Muscle layer of duodenum (tissue), 2 donors: ENCODE measurements at regions not wholly inside any gene's neighbourhood (a gene's known extent, or its start where the extent isn't known, plus 50 kb on each side); places are given as distances from the start of the nearest gene placed in this dataset.
"Not testable (repeated sequence)": the region's sequence is repeated elsewhere in the genome, so short reads cannot be mapped to it uniquely, and the experiment has no call there.

Experiments
- H3K27ac ChIP-seq: one replicate; pipeline ENCODE4 v1.7.0; 2013; ENCODE audit warnings: mild to moderate bottlenecking, low read length
- H3K27me3 ChIP-seq: one replicate; pipeline ENCODE4 v1.7.0; 2013; ENCODE audit warnings: low read depth, mild to moderate bottlenecking, control low read depth, low read length
- H3K36me3 ChIP-seq, 2 donors: one replicate each; pipeline ENCODE4 v1.7.0; 2013; ENCODE audit warnings: low read length in 2 of 2, control low read depth in 1 of 2, mild to moderate bottlenecking in 1 of 2; ENCODE audit not compliant: insufficient read depth in 2 of 2, control insufficient read depth in 1 of 2
- H3K4me1 ChIP-seq, 2 donors: one replicate each; pipeline ENCODE4 v1.7.0; 2013; ENCODE audit warnings: low read length in 2 of 2, mild to moderate bottlenecking in 2 of 2, control low read depth in 1 of 2, moderate library complexity in 1 of 2; ENCODE audit not compliant: insufficient read depth in 2 of 2, control insufficient read depth in 1 of 2
- H3K4me3 ChIP-seq, 2 donors: one replicate each; pipeline ENCODE4 v1.7.0; 2013; ENCODE audit warnings: low read length in 2 of 2, low read depth in 1 of 2, mild to moderate bottlenecking in 1 of 2
- H3K9me3 ChIP-seq, 2 donors: one replicate each; pipeline ENCODE4 v1.7.0; 2013; ENCODE audit warnings: low read length in 2 of 2, control low read depth in 1 of 2, mild to moderate bottlenecking in 1 of 2; ENCODE audit not compliant: control insufficient read depth in 1 of 2
- donor health status: healthy.

DNA sequence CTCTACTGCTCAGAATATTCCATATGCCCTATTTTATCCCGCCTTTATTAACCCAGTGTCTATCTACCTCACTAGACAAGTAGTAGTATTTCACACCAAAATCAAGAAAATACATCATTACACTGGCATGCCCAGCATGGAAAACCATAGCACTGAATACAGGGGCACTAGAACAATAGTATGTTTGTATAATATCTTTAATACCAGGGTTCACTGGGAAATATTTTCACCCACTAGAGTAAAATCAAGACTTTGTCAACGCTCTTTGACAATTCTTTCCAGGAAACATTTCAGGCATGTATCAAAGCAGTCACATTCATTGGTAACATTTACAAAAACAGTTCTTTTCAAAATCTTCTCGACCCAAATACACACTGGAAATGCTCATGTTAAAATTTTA lies 119.3 kb upstream of the BEND6 start:
- no peaks in the 10 kb centered on the region for H3K36me3 ChIP-seq
- H3K27me3 ChIP-seq: no peaks in the 10 kb centered on the region
- no peak overlapping the region for H3K4me3 ChIP-seq
- H3K4me1 ChIP-seq: peaks cover 0 to 6% of the 10 kb centered on the region in 2 donors
- no peaks in the 10 kb centered on the region for H3K9me3 ChIP-seq
- no peak overlapping the region for H3K27ac ChIP-seq

GRCh38 chr6:56833873-56834272 lies 121.0 kb upstream of the BEND6 start:
- Histone ChIP-seq H3K27me3 (no peaks in the 10 kb centered on the region), H3K9me3 (no peaks in the 10 kb centered on the region), H3K4me3 (no peak overlapping the region), H3K36me3 (no peaks in the 10 kb centered on the region), H3K4me1 (peaks cover 0 to 14% of the 10 kb centered on the region in 2 donors), H3K27ac (no peak overlapping the region)

GRCh38 chr6:56833127-56833791 lies 121.6 kb upstream of the BEND6 start:
- Histone ChIP-seq H3K27ac (no peak overlapping the region), H3K27me3 (no peaks in the 10 kb centered on the region), H3K9me3 (no peaks in the 10 kb centered on the region), H3K4me1 (peaks cover 0 to 14% of the 10 kb centered on the region in 2 donors), H3K4me3 (no peak overlapping the region), H3K36me3 (no peaks in the 10 kb centered on the region)

DNA sequence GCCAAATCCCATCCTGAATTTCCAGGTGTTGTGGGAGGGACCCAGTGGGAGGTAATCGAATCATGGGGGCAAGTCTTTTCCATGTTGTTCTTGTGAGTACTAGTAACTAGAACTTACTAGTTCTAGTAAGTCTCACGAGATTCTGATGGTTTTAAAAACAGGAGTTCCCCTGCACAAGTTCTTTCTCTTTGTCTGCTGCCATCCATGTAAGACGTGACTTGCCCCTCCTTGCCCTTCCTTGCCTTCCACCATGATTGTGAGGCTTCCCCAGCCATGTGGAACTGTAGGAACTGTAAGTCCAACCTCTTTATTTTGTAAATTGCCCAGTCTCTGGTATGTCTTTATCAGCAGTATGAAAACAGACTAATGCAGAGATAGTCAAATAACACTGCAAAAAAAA lies 122.7 kb upstream of the BEND6 start:
- peaks cover 0 to 14% of the 10 kb centered on the region in 2 donors for H3K4me1 ChIP-seq
- H3K27me3 ChIP-seq: no peaks in the 10 kb centered on the region
- H3K27ac ChIP-seq: no peak overlapping the region
- no peaks in the 10 kb centered on the region for H3K9me3 ChIP-seq
- H3K36me3 ChIP-seq: no peaks in the 10 kb centered on the region
- no peak overlapping the region for H3K4me3 ChIP-seq

DNA sequence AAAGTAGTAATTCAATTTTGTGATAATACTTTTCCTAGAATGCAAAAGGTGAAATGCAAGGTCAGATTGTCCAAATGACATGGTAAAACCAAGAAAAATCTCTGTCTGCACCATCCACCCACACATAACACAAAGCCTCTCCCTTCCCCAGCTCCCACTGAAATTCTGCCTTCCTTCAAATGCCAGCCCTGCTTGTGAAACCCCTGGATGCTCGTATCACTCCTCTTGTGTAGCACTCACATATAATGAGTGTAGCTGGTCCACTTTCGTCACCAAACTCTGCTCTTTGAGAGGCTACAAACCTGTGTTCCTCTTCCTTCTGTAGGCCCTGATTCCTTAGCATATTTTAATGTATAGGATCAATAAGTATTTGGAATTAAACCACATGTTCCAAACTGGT lies 123.6 kb upstream of the BEND6 start:
- no peaks in the 10 kb centered on the region for H3K36me3 ChIP-seq
- peaks cover 0 to 14% of the 10 kb centered on the region in 2 donors for H3K4me1 ChIP-seq
- no peak overlapping the region for H3K4me3 ChIP-seq
- no peaks in the 10 kb centered on the region for H3K27me3 ChIP-seq
- H3K27ac ChIP-seq: no peak overlapping the region
- H3K9me3 ChIP-seq: no peaks in the 10 kb centered on the region

DNA sequence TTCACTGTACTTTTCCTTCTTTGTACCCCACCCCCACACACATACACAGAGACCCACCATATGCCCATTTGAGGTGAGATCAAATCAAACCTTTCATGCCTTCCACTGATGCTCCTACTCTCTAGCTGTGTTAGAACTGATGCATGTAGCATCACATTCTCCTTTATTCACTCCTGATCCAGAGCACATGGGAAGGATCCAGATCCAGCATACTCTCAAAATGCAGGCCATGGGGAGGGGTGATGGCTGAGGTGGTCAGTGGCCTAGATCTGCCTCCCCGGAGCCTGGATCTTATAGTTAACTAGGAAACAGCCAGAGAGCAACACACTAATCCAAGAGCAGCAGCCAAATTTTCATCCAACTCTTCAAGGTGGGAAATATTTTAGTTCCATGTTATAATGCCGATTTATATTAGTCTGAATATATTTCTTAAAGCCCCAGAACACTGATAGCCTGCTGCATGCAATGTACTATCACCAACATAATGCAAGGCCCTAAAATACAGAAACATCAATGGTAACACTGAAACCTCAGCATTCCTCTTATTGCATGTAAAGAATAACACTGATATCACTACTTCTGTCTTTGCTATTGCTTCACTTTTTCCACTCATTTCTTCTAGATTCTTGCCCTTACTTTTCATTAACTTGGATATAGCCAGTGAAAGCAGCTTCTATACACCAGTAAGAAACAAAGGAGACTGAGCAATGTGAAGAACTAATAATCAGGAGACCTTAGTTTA lies 126.8 kb upstream of the BEND6 start:
- Histone ChIP-seq H3K4me1 (peaks cover 0 to 8% of the 10 kb centered on the region in 2 donors), H3K27me3 (no peaks in the 10 kb centered on the region), H3K36me3 (no peaks in the 10 kb centered on the region), H3K9me3 (no peaks in the 10 kb centered on the region), H3K27ac (no peak overlapping the region), H3K4me3 (no peak overlapping the region)

DNA sequence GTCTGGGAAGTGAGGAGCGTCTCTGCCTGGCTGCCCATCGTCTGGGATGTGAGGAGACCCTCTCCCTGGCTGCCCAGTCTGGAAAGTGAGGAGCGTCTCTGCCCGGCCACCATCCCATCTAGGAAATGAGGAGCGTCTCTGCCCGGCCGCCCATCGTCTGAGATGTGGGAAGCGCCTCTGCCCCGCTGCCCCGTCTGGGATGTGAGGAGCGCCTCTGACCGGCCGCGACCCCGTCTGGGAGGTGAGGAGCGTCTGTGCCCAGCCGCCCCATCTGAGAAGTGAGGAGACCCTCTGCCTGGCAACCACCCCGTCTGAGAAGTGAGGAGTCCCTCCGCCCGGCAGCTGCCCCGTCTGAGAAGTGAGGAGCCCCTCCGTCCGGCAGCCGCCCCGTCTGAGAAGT lies 130.5 kb upstream of the BEND6 start:
- not testable (repeated sequence) for H3K27me3 ChIP-seq, H3K27ac ChIP-seq

GRCh38 chr6:56821005-56821432 lies 133.9 kb upstream of the BEND6 start:
- Histone ChIP-seq H3K36me3 (no peaks in the 10 kb centered on the region), H3K27me3 (no peaks in the 10 kb centered on the region), H3K4me1 (peaks cover 0 to 4% of the 10 kb centered on the region in 2 donors), H3K9me3 (no peaks in the 10 kb centered on the region), H3K27ac (no peak overlapping the region), H3K4me3 (no peak overlapping the region)

More for the DNA sequence above, 130.5 kb upstream of the BEND6 start:
- H3K4me1 ChIP-seq, H3K9me3 ChIP-seq, H3K36me3 ChIP-seq, H3K4me3 ChIP-seq: not testable (repeated sequence)

DNA sequence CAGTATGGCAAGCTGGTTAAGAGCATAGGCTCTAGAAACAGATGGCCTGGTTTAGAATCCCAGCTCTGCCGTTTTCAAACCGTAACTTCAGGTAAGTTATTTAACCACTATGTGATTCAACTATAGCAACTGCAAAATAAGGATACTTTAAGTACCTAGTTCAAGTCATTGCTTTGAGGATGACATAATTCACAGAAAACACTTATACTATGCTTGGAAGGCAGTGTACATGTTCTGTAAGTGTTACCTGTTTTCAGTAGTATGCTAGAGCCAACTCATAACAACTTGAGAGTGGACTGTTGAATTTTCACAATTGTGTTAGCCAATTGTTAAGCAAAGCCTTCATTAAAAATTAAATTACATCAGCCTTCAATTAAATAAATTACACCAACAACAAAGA lies 134.8 kb upstream of the BEND6 start:
- Histone ChIP-seq H3K36me3 (no peaks in the 10 kb centered on the region), H3K4me3 (no peak overlapping the region), H3K9me3 (no peaks in the 10 kb centered on the region), H3K27ac (no peak overlapping the region), H3K4me1 (peaks cover 0 to 5% of the 10 kb centered on the region in 2 donors), H3K27me3 (no peaks in the 10 kb centered on the region)

- Histone ChIP-seq H3K4me3 (no peak overlapping the region), H3K4me1 (peaks cover 0 to 10% of the 10 kb centered on the region in 2 donors), H3K27ac (no peak overlapping the region), H3K36me3 (no peaks in the 10 kb centered on the region), H3K9me3 (no peaks in the 10 kb centered on the region), H3K27me3 (no peaks in the 10 kb centered on the region)
Observed at GRCh38 chr6:56819604-56820003, 135.3 kb upstream of the BEND6 start.

- no peak overlapping the region for H3K4me3 ChIP-seq
- no peaks in the 10 kb centered on the region for H3K9me3 ChIP-seq
- H3K27me3 ChIP-seq: no peaks in the 10 kb centered on the region
- no peak overlapping the region for H3K27ac ChIP-seq
- peaks cover 0 to 11% of the 10 kb centered on the region in 2 donors for H3K4me1 ChIP-seq
- H3K36me3 ChIP-seq: no peaks in the 10 kb centered on the region
Observed at GRCh38 chr6:56816370-56816769, 138.5 kb upstream of the BEND6 start.
